Hematopoietic multipotent progenitor cell (in vitro differentiated cells): ENCODE measurements at regions not wholly inside any gene's neighbourhood (a gene's known extent, or its start where the extent isn't known, plus 50 kb on each side); places are given as distances from the start of the nearest gene placed in this dataset.
"Not testable (repeated sequence)": the region's sequence is repeated elsewhere in the genome, so short reads cannot be mapped to it uniquely, and the experiment has no call there.

Source experiments
- DNase-seq, 3 donors: peaks; one replicate each; pipeline ENCODE4 v3.0.0-alpha.2; 2011 to 2015; ENCODE audit warnings: low read depth in 2 of 3, low spot score in 2 of 3

GRCh38 chr10:2410049-2410448 lies 657.3 kb upstream of the PFKP start:
- DNase-seq, result no peak

- no peak for DNase-seq
Observed at GRCh38 chr10:2401459-2401858, 664.1 kb upstream of the ADARB2 start.

- no peak for DNase-seq
Observed at GRCh38 chr10:2399482-2399881, 662.2 kb upstream of the ADARB2 start.

GRCh38 chr10:2392145-2392812 lies 655.0 kb upstream of the ADARB2 start:
- no peak for DNase-seq

- DNase-seq, result no peak
Observed at GRCh38 chr10:2387672-2388071, 650.3 kb upstream of the ADARB2 start.

GRCh38 chr10:2387261-2387660 lies 649.9 kb upstream of the ADARB2 start:
- DNase-seq, result no peak

- no peak for DNase-seq
Observed at GRCh38 chr10:2380218-2380617, 642.9 kb upstream of the ADARB2 start.

- DNase-seq, result no peak
Observed at GRCh38 chr10:2367083-2367482, 629.8 kb upstream of the ADARB2 start.

- no peak for DNase-seq
Observed at GRCh38 chr10:2366264-2366931, 629.1 kb upstream of the ADARB2 start.

- DNase-seq, result no peak
Observed at GRCh38 chr10:2362331-2362730, 625.0 kb upstream of the ADARB2 start.

- no peak for DNase-seq
Observed at GRCh38 chr10:2358586-2358985, 621.3 kb upstream of the ADARB2 start.

GRCh38 chr10:2356670-2357069 lies 619.3 kb upstream of the ADARB2 start:
- no peak for DNase-seq

- no peak for DNase-seq
Observed at GRCh38 chr10:2351566-2351965, 614.2 kb upstream of the ADARB2 start.

GRCh38 chr10:2342206-2342605 lies 604.9 kb upstream of the ADARB2 start:
- no peak for DNase-seq

- DNase-seq, result no peak
Observed at GRCh38 chr10:2340831-2341647, 603.7 kb upstream of the ADARB2 start.

- no peak for DNase-seq
Observed at GRCh38 chr10:2335626-2336025, 598.3 kb upstream of the ADARB2 start.

- no peak for DNase-seq
Observed at GRCh38 chr10:2334575-2334974, 597.2 kb upstream of the ADARB2 start.

- DNase-seq, result no peak
Observed at GRCh38 chr10:2329082-2329481, 591.8 kb upstream of the ADARB2 start.

- DNase-seq, result no peak
Observed at GRCh38 chr10:2326411-2326810, 589.1 kb upstream of the ADARB2 start.

GRCh38 chr10:2315045-2315485 lies 577.7 kb upstream of the ADARB2 start:
- not testable (repeated sequence) for DNase-seq

- DNase-seq, result no peak
Observed at GRCh38 chr10:2306081-2306480, 568.8 kb upstream of the ADARB2 start.

- no peak for DNase-seq
Observed at GRCh38 chr10:2303169-2303568, 565.8 kb upstream of the ADARB2 start.
